Hepatocyte (in vitro differentiated cells): ENCODE measurements at regions not wholly inside any gene's neighbourhood (a gene's known extent, or its start where the extent isn't known, plus 50 kb on each side); places are given as distances from the start of the nearest gene placed in this dataset.

Experiments used
- DNase-seq: peaks from one replicate; pipeline ENCODE4 v3.0.0-alpha.2; 2016; ENCODE audit warnings: low spot score
- H2AFZ ChIP-seq: fragments of 200-600 bp; sonication (generic); 2 replicates; pipeline ENCODE4 v1.6.0; 2016; ENCODE audit warnings: antibody characterized with exemption, mild to moderate bottlenecking
- H3K27ac ChIP-seq: fragments of 200-600 bp; sonication (generic); 2 replicates; pipeline ENCODE4 v1.5.1; 2016; ENCODE audit warnings: mild to moderate bottlenecking
- H3K27me3 ChIP-seq: fragments of 200-600 bp; sonication (generic); 2 replicates; pipeline ENCODE4 v1.6.1; 2016
- H3K36me3 ChIP-seq: fragments of 200-600 bp; sonication (generic); replicated peaks from 2 replicates; pipeline ENCODE4 v1.5.1; 2016; ENCODE audit warnings: low read depth; ENCODE audit not compliant: insufficient read depth
- H3K4me1 ChIP-seq: fragments of 200-600 bp; sonication (generic); 2 replicates; pipeline ENCODE4 v1.5.1; 2016; ENCODE audit warnings: mild to moderate bottlenecking, moderate library complexity; ENCODE audit not compliant: insufficient read depth
- H3K4me2 ChIP-seq: fragments of 200-600 bp; sonication (generic); 2 replicates; pipeline ENCODE4 v1.6.0; 2016
- H3K4me3 ChIP-seq: fragments of 200-600 bp; sonication (generic); 2 replicates; pipeline ENCODE4 v1.5.1; 2016; ENCODE audit warnings: mild to moderate bottlenecking
- H3K79me2 ChIP-seq: fragments of 200-600 bp; sonication (generic); 2 replicates; pipeline ENCODE4 v1.6.0; 2017; ENCODE audit warnings: mild to moderate bottlenecking
- H3K9me2 ChIP-seq: fragments of 200-600 bp; sonication (generic); replicated peaks from 2 replicates; pipeline ENCODE4 v1.6.0; 2017; ENCODE audit warnings: mild to moderate bottlenecking; ENCODE audit not compliant: insufficient read depth
- H3K9me3 ChIP-seq: fragments of 200-600 bp; sonication (generic); 2 replicates; pipeline ENCODE4 v1.5.1; 2016; ENCODE audit warnings: low read depth, mild to moderate bottlenecking
- H4K20me1 ChIP-seq: fragments of 200-600 bp; sonication (generic); 2 replicates; pipeline ENCODE4 v1.6.0; 2016; ENCODE audit warnings: mild to moderate bottlenecking; ENCODE audit not compliant: insufficient read depth, poor library complexity, severe bottlenecking
- CTCF ChIP-seq: fragments of 200-600 bp; sonication (generic); IDR thresholded peaks from 2 replicates; pipeline ENCODE4 v1.5.1; 2016; ENCODE audit warnings: antibody characterized with exemption, mild to moderate bottlenecking; ENCODE audit not compliant: poor library complexity
- EZH2 ChIP-seq: fragments of 200-600 bp; sonication (generic); IDR thresholded peaks from 2 replicates; pipeline ENCODE4 v1.6.1; 2016; ENCODE audit warnings: antibody characterized with exemption, mild to moderate bottlenecking, borderline replicate concordance
- EZH2phosphoT487 ChIP-seq: fragments of 200-600 bp; sonication (generic); IDR thresholded peaks from one replicate; pipeline ENCODE4 v1.6.1; 2018; ENCODE audit warnings: antibody characterized with exemption, mild to moderate bottlenecking, low read depth, moderate library complexity; ENCODE audit not compliant: unreplicated experiment, severe bottlenecking
- WGBS: methylation state at CpG from one replicate; pipeline ENCODE4 v1.1.6; 2016; ENCODE audit warnings: low lambda C conversion rate; ENCODE audit errors: missing lambda C conversion rate; 5-methylcytosine and 5-hydroxymethylcytosine counted together

GRCh38 chr13:22372261-22372660 lies 701.4 kb downstream of the FGF9 start:
- no peak for TF ChIP-seq CTCF
- H3K4me2 ChIP-seq, result no peak overlapping the region
- no peaks in the 10 kb centered on the region for H3K27me3 ChIP-seq
- H3K9me2 ChIP-seq, result no peaks in the 10 kb centered on the region
- no peak for DNase-seq
- no peaks in the 10 kb centered on the region for H3K79me2 ChIP-seq
- 97% methylated on average over 3 of the region's 3 CpGs for WGBS
- H3K9me3 ChIP-seq, result no peaks in the 10 kb centered on the region
- no peak overlapping the region for H2AFZ ChIP-seq
- H4K20me1 ChIP-seq, result no peaks in the 10 kb centered on the region
- H3K4me3 ChIP-seq, result no peak overlapping the region
- no peak overlapping the region for H3K27ac ChIP-seq
- H3K36me3 ChIP-seq, result no peaks in the 10 kb centered on the region
- H3K4me1 ChIP-seq, result no peaks in the 10 kb centered on the region

- Histone ChIP-seq H3K36me3 (no peaks in the 10 kb centered on the region), H3K9me3 (no peaks in the 10 kb centered on the region), H3K27ac (no peak overlapping the region), H3K79me2 (no peaks in the 10 kb centered on the region), H3K4me2 (no peak overlapping the region), H3K27me3 (no peaks in the 10 kb centered on the region), H3K9me2 (no peaks in the 10 kb centered on the region), H4K20me1 (no peaks in the 10 kb centered on the region), H3K4me1 (no peaks in the 10 kb centered on the region), H3K4me3 (no peak overlapping the region), H2AFZ (no peak overlapping the region)
- 87% methylated on average over 2 of the region's 2 CpGs for WGBS
- no peak for TF ChIP-seq EZH2
- TF ChIP-seq EZH2phosphoT487, result no peak
- TF ChIP-seq CTCF, result no peak
- DNase-seq, result no peak
Measured at GRCh38 chr13:22375151-22375550, 704.3 kb downstream of the FGF9 start.

- Histone ChIP-seq H3K4me3 (no peak overlapping the region), H3K4me1 (no peaks in the 10 kb centered on the region), H3K36me3 (no peaks in the 10 kb centered on the region), H3K79me2 (no peaks in the 10 kb centered on the region), H2AFZ (no peak overlapping the region), H3K27ac (no peak overlapping the region), H4K20me1 (no peaks in the 10 kb centered on the region), H3K4me2 (no peak overlapping the region), H3K27me3 (no peaks in the 10 kb centered on the region), H3K9me3 (no peaks in the 10 kb centered on the region), H3K9me2 (no peaks in the 10 kb centered on the region)
- 74% methylated on average over 2 of the region's 2 CpGs for WGBS
- TF ChIP-seq EZH2 (no peak), CTCF (no peak), EZH2phosphoT487 (no peak)
- DNase-seq, result no peak
Measured at GRCh38 chr13:22387899-22388298, 717.0 kb downstream of the FGF9 start.

GRCh38 chr13:22399801-22400420 lies 729.0 kb downstream of the FGF9 start:
- Histone ChIP-seq H2AFZ (no peak overlapping the region), H3K79me2 (no peaks in the 10 kb centered on the region), H3K4me3 (no peak overlapping the region), H3K27ac (no peak overlapping the region), H4K20me1 (no peaks in the 10 kb centered on the region), H3K27me3 (no peaks in the 10 kb centered on the region), H3K4me2 (no peak overlapping the region), H3K4me1 (no peaks in the 10 kb centered on the region), H3K36me3 (no peaks in the 10 kb centered on the region), H3K9me3 (no peaks in the 10 kb centered on the region), H3K9me2 (no peaks in the 10 kb centered on the region)
- TF ChIP-seq EZH2phosphoT487 (no peak), EZH2 (no peak), CTCF (no peak)
- WGBS, result 62% methylated on average over 2 of the region's 2 CpGs
- DNase-seq, result no peak
